GM20431 (cell line): ENCODE measurements at regions not wholly inside any gene's neighbourhood (a gene's known extent, or its start where the extent isn't known, plus 50 kb on each side); places are given as distances from the start of the nearest gene placed in this dataset.

Source experiments
- in situ Hi-C: fragments of 300-500 bp; cut with MseI, MboI; formaldehyde crosslinking; loops from one replicate; pipeline ENCODE4 v1.15.0; 2020; ENCODE audit warnings: low sequenced_read_pairs; ENCODE audit not compliant: unreplicated experiment

GRCh38 chr9:16121601-16122286 is 568.9 kb downstream of the CCDC171 start:
- in situ Hi-C loops, result no loop called here

- in situ Hi-C loops, result loop anchor here (25.0 kb wide), 1 partner anchor 238 kb away; no protein-coding TSS in a partner anchor
Observed at GRCh38 chr9:16125629-16126028, 572.8 kb downstream of the CCDC171 start.

- in situ Hi-C loops, result loop anchor here (25.0 kb wide), 1 partner anchor 239 kb away; no protein-coding TSS in a partner anchor
Observed at GRCh38 chr9:16126042-16126441, 573.2 kb downstream of the CCDC171 start.

- in situ Hi-C loops, result loop anchor here (25.0 kb wide), 1 partner anchor 241 kb away; no protein-coding TSS in a partner anchor
Observed at GRCh38 chr9:16128003-16128402, 575.2 kb downstream of the CCDC171 start.

- in situ Hi-C loops, result loop anchor here (25.0 kb wide), 1 partner anchor 244 kb away; no protein-coding TSS in a partner anchor
Observed at GRCh38 chr9:16131264-16131663, 578.4 kb downstream of the CCDC171 start.

- in situ Hi-C loops, result loop anchor here (25.0 kb wide), 1 partner anchor 245 kb away; no protein-coding TSS in a partner anchor
Observed at GRCh38 chr9:16132513-16132912, 579.7 kb downstream of the CCDC171 start.

GRCh38 chr9:16133032-16133431 is 580.2 kb downstream of the CCDC171 start:
- in situ Hi-C loops, result loop anchor here (25.0 kb wide), 1 partner anchor 246 kb away; no protein-coding TSS in a partner anchor

GRCh38 chr9:16133556-16134227 is 580.8 kb downstream of the CCDC171 start:
- in situ Hi-C loops, result loop anchor here (25.0 kb wide), 1 partner anchor 246 kb away; no protein-coding TSS in a partner anchor

- in situ Hi-C loops, result loop anchor here (25.0 kb wide), 1 partner anchor 247 kb away; no protein-coding TSS in a partner anchor
Observed at GRCh38 chr9:16134351-16134750, 581.5 kb downstream of the CCDC171 start.

GRCh38 chr9:16135968-16136367 is 583.1 kb downstream of the CCDC171 start:
- in situ Hi-C loops, result loop anchor here (25.0 kb wide), 1 partner anchor 249 kb away; no protein-coding TSS in a partner anchor

- in situ Hi-C loops, result loop anchor here (25.0 kb wide), 1 partner anchor 249 kb away; no protein-coding TSS in a partner anchor
Observed at GRCh38 chr9:16136451-16136850, 583.6 kb downstream of the CCDC171 start.

GRCh38 chr9:16136961-16137360 is 584.1 kb downstream of the CCDC171 start:
- in situ Hi-C loops, result loop anchor here (25.0 kb wide), 1 partner anchor 250 kb away; no protein-coding TSS in a partner anchor

- in situ Hi-C loops, result loop anchor here (25.0 kb wide), 1 partner anchor 252 kb away; no protein-coding TSS in a partner anchor
Observed at GRCh38 chr9:16138561-16139491, 586.0 kb downstream of the CCDC171 start.

GRCh38 chr9:16139774-16140173 is 586.9 kb downstream of the CCDC171 start:
- in situ Hi-C loops, result loop anchor here (25.0 kb wide), 1 partner anchor 252 kb away; no protein-coding TSS in a partner anchor

GRCh38 chr9:16143310-16143709 is 590.5 kb downstream of the CCDC171 start:
- in situ Hi-C loops, result loop anchor here (25.0 kb wide), 1 partner anchor 256 kb away; no protein-coding TSS in a partner anchor

- in situ Hi-C loops, result loop anchor here (25.0 kb wide), 1 partner anchor 257 kb away; no protein-coding TSS in a partner anchor
Observed at GRCh38 chr9:16143947-16144890, 591.4 kb downstream of the CCDC171 start.

- in situ Hi-C loops, result loop anchor here (25.0 kb wide), 1 partner anchor 258 kb away; no protein-coding TSS in a partner anchor
Observed at GRCh38 chr9:16145196-16145950, 592.5 kb downstream of the CCDC171 start.

GRCh38 chr9:16147726-16148125 is 594.9 kb downstream of the CCDC171 start:
- in situ Hi-C loops, result loop anchor here (25.0 kb wide), 1 partner anchor 260 kb away; no protein-coding TSS in a partner anchor
